ENCODE measurements at regions not wholly inside any gene's neighbourhood (a gene's known extent, or its start where the extent isn't known, plus 50 kb on each side); places are given as distances from the start of the nearest gene placed in this dataset.

DNA sequence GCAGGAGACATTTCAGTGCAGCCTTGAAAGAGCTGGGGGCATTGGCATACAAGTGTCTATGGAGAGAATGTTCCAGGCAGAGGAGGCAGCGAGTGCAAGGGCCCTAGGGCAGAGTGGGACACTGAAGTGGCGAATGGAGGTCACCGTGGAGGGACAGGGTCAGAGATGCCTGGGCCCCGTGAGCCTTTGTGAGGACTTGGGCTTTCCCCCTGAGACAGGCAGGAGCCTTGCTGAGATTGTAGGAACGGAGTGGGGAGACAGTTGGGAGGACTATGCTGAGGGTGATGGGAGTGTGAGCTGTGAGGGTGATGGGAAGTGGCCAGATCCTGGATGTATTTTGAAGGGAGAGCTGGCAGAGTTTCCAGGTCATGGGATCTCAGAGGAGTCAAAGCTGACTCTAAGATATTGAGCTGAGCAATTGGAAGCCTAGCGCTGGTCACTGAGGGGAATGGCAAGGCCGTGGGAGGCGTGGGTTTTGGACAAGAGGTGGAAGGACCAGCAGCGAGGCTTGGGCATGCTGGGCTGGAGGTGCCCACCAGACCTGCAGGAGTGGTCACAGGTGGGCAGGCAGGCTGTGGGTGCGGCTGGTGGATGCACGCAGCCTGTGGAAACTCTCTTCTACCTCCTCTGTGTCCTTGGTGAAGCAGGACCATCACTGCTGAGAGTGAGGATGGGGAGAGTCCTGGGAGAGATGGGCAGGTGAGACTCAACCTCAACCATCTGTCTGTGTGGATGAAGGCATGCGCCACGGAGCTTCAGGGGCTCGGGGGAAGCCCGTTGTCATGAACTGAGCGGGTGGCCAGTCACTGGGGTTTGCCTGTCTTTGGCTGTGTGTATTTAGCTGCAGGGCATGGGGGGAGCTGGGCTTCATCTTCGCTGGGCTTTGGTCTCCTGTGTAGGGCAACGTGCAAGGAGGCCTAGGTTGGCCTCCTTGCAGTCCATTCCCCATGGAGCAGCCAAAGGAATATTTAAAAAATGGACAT, 241.2 kb upstream of the HS6ST1 start:
- no peak for DNase-seq

DNA sequence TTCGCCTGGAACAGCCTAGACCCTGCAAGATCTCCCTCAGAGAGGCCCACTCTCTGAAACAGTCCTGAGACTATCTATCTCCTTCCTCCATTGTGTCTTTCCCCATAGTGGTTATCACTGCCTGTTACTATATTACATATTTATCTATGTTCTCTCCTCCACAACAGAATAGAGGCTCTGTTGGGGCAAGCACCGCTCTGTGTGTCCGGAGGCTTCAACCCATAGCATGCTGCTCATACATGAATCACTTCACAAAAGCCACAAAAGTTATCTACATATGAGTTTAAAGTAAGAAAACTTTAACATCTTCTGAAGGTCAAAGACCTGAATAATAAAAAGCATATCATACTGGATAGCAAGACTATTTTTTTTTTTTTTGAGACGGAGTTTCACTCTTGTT, 242.1 kb upstream of the HS6ST1 start:
- no peak for DNase-seq

- no peak for DNase-seq
These were observed 244.0 kb upstream of the HS6ST1 start for GRCh38 chr2:128562471-128563347.

GRCh38 chr2:128563348-128563687, 244.7 kb upstream of the HS6ST1 start:
- no peak for DNase-seq

DNA sequence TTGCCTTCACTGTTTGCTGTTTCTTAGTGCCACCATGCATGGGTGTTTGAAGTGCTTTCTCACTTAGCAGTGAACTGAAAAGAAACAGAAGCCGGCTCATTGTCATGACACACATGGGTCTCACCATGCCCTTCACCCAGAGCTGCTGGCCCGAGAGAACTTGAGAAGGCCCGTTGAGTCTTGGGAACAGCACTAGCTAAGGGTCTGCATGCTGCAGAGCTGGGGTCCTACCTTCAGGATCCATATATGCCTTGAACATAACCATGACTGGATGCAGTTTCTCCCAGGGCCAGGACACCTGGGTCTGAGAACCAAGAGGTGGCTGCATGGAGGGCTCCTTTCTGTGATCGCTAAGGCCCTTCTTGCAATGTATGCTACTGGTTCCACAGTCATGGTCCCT, 245.5 kb upstream of the HS6ST1 start:
- DNase-seq, result no peak

DNA sequence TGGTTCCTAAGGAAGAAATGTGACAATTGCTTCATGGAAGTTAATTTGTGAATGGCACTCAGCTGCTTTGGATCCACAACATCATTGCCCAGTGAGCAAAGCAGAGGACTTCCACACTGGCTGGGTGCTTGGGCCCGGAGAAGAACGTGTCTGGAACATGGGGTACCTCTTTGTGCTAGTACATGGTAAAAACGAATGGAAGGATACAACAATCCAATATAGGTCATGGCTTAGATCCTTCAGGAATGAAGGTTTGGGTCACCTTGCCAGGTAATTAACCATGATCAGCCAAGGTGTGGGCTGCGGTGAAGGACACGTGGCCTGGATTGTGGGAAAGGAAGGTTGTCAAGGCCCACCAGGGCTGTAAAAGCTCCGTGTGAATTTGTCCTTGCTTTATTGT, 245.9 kb upstream of the HS6ST1 start:
- no peak for DNase-seq

GRCh38 chr2:128565441-128565840, 246.8 kb upstream of the HS6ST1 start:
- DNase-seq, result no peak

GRCh38 chr2:128566671-128567070, 248.0 kb upstream of the HS6ST1 start:
- no peak for DNase-seq

DNA sequence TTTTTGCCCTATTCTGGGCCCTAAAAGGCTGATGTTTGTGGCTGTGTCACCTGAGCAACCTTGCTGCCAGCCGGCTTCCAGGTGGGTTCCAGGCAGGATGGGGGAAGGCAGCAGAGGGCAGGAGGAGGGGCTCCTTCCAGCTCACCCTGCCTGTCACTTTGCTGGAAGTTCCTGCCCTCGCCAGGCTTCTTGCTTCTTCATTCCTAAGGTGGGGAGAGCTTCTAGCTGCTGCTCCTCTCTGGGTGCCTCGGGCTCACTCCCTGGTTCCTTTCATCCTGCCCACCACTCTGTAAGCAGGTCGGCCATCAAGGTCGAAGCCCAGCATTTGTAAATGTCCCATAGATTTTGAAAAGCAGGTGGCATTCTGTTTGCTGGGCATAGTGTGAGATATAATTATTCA, 249.4 kb upstream of the HS6ST1 start:
- DNase-seq, result no peak

DNA sequence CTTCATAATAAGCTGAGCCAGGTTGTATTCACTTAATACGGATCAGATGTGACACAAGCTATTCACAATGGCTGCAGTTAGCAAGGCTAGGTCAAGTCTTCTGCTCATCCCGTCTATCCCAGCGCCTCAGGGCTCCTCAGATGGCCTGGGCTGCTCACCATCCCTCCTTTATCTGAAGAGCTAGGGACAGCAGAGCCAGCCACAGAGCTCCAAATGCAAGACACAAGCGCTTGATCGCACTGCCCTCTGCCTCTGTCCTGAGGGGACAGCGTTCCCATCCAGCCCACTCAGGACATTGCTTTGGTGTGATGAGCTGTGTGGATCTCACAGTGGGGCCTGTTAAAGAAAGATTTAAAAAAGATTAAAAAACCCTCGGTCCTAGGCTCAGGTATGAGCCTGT, 254.4 kb upstream of the HS6ST1 start:
- DNase-seq, result no peak

DNA sequence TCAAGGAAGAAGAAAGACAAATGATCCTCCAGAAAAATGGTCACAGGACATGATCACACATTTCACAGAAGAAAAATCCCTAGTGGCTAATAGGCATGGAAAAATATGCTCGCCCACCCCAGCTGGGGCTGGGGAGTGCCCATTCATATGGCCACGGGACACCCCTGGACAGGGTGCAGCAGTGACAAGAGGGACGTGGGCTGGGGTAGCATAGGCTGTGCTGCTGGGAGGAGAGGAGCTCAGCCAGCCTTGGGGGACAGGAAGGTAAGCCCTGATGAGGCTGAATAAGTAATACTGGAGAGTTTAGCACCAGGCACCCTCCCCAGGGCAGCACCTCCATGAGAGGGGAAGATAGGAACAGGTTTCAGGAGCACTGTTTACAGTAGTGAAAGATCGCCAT, 254.9 kb upstream of the HS6ST1 start:
- DNase-seq, result no peak

DNA sequence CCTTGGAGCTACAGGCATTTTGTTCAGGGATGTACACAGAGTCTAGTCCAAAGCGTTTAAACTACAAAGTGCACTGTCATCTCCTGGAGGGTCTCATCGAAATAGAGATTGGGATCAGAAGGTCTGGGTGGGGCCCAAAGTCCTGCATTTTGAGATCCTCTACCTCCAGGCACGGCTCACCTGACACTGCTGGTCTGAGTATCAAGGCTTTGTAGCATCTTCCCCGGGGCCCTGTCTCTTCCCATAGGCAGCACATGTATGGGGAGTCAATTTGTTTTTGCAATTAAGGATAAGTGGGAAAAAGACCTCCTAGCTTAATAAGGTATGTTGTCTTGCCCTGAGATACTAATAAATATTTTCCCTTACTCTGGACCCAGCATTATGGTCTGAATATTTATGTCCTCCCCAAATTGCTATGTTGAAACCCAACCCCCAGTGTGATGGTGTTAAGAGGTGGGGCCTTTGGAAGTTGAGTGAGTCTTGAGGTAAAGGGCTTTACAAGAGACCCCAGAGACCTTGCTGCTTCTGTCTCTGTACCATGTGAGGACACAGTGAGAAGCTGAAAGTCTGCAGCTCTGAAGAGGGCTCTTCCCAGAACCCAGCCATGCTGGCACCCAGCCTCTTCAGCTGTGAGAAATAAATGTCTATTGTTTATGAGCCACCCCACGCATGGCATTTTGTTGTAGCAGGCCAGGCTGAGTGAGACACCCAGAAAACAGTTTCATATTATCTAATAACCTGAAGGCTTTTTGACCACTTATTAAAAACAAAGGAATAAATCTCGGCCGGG, 258.7 kb upstream of the HS6ST1 start:
- DNase-seq, result no peak

DNA sequence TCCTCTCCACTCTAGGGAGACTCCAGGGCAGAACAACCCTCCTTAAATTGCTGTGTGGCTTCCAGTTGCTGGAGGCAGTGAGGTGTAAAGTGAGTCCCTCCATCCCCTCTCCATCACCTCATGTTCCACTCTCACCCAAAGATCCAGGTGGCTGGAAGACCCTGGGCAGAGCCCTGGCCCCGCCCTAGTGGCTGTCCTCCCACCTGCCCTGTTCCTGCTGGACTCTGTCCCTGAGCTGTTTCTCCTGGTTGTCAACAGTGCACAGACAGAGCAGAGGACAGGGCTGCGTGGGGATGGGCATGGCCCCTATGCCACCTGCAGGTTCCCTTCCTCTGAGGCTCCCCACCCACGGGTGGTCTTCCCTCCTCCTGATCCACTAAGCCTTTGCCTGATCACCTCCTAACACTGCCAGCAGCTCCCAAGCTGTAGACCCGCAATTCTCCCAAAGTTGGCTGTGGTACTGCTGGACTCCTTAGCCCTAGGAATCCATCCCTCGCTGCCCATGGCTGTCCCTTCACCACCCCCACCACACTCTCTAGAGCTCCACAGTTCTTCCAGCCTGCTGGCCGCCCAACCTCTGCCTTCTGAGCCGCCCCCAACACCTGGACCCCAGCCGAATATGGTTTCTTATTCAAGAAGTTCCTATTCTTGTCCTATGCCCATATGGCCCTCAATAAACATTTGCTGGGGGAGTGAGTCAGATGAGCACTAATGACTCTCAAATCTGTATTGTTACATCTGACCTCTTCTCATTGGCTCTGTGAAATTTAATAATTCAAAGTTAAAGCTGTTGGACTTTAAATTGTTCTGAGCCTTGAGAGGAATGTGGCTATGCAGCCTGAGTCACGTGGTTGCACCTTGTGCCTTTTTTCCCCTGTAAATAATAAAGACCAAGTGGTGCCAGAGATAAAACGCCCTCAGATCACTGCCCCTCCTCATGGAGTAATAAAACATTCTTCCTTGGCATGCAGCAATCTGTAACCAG, 260.0 kb upstream of the HS6ST1 start:
- no peak for DNase-seq

- no peak for DNase-seq
These were observed 261.2 kb upstream of the HS6ST1 start for GRCh38 chr2:128579825-128580224.

- DNase-seq, result no peak
These were observed 262.6 kb upstream of the HS6ST1 start for GRCh38 chr2:128580988-128581848.

DNA sequence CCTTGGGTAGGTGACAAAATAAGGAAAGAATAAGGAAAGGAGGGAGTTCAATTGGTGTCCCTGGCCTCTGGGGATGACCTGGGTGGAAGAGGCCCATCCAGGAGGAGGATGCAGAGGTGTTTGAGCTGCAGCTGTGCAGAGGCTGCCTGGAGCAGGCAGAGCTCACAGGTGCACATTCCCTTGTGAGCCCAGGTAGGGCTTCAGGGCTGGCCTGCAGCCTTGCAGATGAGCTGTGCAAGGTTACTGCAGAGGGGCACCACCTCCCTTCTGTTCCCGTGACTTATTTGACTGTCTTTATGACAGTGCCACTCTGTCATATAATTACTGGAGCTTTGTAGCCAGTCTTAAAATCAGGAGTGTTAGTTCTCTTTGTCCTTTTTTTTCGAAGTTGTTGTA, 263.2 kb upstream of the HS6ST1 start:
- DNase-seq, result no peak

DNA sequence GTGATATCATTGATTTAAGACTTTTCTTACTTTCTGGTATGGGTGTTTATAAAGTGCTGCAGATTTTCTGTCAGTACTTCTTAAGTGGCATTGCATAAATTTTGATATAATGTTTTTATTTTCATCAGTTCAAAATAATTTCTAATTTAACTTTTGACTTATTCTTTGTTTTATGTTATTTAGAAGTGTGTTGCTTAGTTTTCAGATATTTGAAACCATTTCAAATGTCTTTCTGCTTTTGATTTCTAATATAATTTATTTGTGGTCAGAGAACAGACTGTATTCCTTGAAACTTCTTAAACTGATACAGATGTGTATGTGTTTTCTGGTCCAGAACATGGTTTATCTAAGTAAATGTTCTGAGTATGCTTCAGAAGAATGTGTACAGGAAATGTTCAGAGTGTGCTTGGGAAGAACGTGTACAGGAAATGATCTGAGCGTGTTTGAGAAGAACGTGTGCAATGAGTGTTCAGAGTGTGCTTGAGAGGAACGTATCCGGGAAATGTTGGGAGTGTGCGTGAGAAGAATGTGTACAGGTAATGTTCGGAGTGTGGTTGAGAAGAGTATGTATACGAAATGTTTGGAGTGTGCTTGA, 265.7 kb upstream of the HS6ST1 start:
- DNase-seq, result no peak

- no peak for DNase-seq
These were observed 267.0 kb upstream of the HS6ST1 start for GRCh38 chr2:128585706-128586105.

DNA sequence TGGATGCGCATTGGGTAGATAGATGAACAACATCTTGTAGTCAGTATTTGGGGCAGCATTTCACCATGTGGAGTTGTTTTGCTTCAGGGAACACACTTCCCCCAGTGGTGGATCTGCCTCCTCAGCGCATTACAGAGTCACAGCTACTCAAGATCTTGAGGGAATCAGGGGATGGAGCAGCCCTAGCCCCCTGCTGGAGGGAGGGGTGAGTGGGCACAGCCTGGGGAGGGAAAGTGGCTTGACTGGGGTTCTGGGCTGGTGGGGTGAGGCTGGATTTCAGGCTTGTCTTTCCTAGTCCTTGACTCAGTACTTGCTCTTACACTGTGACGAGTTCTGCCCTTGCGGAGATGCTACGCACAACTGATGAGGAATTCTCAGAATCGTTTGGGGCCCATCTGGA, 271.0 kb upstream of the HS6ST1 start:
- DNase-seq, result no peak

GRCh38 chr2:128590309-128591021, 271.8 kb upstream of the HS6ST1 start:
- no peak for DNase-seq
